ENCODE measurements at regions not wholly inside any gene's neighbourhood (a gene's known extent, or its start where the extent isn't known, plus 50 kb on each side); places are given as distances from the start of the nearest gene placed in this dataset.

DNA sequence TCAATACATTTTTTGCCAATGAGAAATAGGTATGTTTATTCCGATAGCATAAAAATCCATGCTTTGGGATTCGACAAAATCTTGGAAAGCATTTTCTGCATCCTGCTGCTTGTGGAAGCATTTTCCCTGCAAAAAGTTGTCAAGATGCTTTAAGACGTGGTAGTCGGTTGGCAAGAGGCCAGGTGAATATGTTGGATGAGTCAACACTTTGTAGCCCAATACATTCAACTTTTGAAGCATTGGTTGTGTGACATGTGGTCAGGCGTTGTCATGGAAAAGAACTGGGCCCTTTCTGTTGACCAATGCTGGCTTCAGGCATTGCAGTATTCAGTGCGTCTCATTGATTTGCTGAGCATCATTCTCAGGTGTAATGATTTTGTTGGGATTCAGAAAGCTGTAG is 764.5 kb downstream of the TRIB2 start:
- no peaks in the 10 kb centered on the region for H3K79me2 ChIP-seq (ENCODE audit: control insufficient read depth, low read length)
- H3K4me1 ChIP-seq (ENCODE audit: control insufficient read depth, low read length) = no peaks in the 10 kb centered on the region
- H3K27ac ChIP-seq (ENCODE audit: low read depth, low read length) = no peak overlapping the region
- no peak overlapping the region for H3K4me2 ChIP-seq (ENCODE audit: low read length)
- TF ChIP-seq, protein P1, sequence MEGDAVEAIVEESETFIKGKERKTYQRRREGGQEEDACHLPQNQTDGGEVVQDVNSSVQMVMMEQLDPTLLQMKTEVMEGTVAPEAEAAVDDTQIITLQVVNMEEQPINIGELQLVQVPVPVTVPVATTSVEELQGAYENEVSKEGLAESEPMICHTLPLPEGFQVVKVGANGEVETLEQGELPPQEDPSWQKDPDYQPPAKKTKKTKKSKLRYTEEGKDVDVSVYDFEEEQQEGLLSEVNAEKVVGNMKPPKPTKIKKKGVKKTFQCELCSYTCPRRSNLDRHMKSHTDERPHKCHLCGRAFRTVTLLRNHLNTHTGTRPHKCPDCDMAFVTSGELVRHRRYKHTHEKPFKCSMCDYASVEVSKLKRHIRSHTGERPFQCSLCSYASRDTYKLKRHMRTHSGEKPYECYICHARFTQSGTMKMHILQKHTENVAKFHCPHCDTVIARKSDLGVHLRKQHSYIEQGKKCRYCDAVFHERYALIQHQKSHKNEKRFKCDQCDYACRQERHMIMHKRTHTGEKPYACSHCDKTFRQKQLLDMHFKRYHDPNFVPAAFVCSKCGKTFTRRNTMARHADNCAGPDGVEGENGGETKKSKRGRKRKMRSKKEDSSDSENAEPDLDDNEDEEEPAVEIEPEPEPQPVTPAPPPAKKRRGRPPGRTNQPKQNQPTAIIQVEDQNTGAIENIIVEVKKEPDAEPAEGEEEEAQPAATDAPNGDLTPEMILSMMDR (IDR thresholded peaks at IDR 0.05; ENCODE audit: low read depth, low read length, poor library complexity, severe bottlenecking) = no peak
- TF ChIP-seq EZH2phosphoT487 (IDR thresholded peaks at IDR 0.05; ENCODE audit: borderline replicate concordance, low read length) = no peak
- no peaks in the 10 kb centered on the region for H3K36me3 ChIP-seq (ENCODE audit: control insufficient read depth, low read length)
- no peaks in the 10 kb centered on the region for H3K9me2 ChIP-seq (replicated peaks; ENCODE audit: control insufficient read depth, low read length)
- H3F3A ChIP-seq (ENCODE audit: control insufficient read depth, insufficient read depth) = no peaks in the 10 kb centered on the region
- no peaks in the 10 kb centered on the region for H4K20me1 ChIP-seq (ENCODE audit: control insufficient read depth, insufficient read depth, low read depth, low read length)
- no peaks in the 10 kb centered on the region for H3K27me3 ChIP-seq (ENCODE audit: control insufficient read depth, low read length)
- no peaks in the 10 kb centered on the region for H3K9me3 ChIP-seq (ENCODE audit: control insufficient read depth, insufficient read depth, low read length)
- no peak overlapping the region for H3K4me3 ChIP-seq (ENCODE audit: low read length)

DNA sequence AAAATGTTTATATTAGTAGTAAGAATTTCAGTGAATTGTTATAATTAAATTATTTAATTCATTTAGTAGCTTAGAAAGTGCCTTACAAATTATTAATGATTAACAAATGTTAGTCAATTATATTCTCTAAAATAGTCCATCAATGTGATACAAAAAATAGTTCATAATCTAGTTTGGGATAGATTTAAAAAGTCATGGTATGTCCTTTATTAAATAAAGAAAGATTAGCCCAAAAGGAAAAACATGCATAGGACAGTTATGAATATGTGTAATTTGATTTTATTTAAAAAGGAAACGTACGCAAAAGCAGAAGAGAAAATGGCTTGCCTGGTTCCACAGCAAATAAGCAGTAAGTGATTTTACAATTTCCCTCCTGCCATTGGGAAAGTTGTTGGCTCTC is 768.5 kb downstream of the TRIB2 start:
- no peaks in the 10 kb centered on the region for H4K20me1 ChIP-seq (ENCODE audit: control insufficient read depth, insufficient read depth, low read depth, low read length)
- H3K27me3 ChIP-seq (ENCODE audit: control insufficient read depth, low read length) = no peaks in the 10 kb centered on the region
- no peaks in the 10 kb centered on the region for H3K4me1 ChIP-seq (ENCODE audit: control insufficient read depth, low read length)
- no peak overlapping the region for H3K4me3 ChIP-seq (ENCODE audit: low read length)
- no peaks in the 10 kb centered on the region for H3K79me2 ChIP-seq (ENCODE audit: control insufficient read depth, low read length)
- H3K27ac ChIP-seq (ENCODE audit: low read depth, low read length) = no peak overlapping the region
- H3K9me3 ChIP-seq (ENCODE audit: control insufficient read depth, insufficient read depth, low read length) = no peaks in the 10 kb centered on the region
- H3F3A ChIP-seq (ENCODE audit: control insufficient read depth, insufficient read depth) = no peaks in the 10 kb centered on the region
- TF ChIP-seq, protein P1 (IDR thresholded peaks at IDR 0.05; ENCODE audit: low read depth, low read length, poor library complexity, severe bottlenecking) = no peak
- no peak for TF ChIP-seq EZH2phosphoT487 (IDR thresholded peaks at IDR 0.05; ENCODE audit: borderline replicate concordance, low read length)
- H3K9me2 ChIP-seq (replicated peaks; ENCODE audit: control insufficient read depth, low read length) = no peaks in the 10 kb centered on the region
- H3K4me2 ChIP-seq (ENCODE audit: low read length) = no peak overlapping the region
- H3K36me3 ChIP-seq (ENCODE audit: control insufficient read depth, low read length) = no peaks in the 10 kb centered on the region

DNA sequence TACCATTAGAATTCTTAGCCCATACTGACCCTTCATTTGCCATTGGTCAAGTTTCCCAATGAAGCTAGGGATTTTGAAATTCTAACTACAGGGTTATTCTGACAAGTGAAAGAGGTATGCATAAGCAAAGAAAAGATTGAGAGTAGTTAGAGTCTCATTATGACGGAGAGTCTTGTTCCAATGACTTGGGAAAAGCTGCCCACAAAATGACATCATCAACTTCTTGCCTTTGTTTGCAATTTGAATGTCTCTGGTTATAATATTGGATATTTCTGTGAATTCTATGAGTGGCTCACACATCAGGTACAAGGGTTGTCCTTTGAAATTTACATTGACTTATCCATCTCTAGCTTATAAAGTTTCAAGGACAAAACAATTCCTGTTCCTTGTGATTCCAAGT is 772.2 kb downstream of the TRIB2 start:
- no peak overlapping the region for H3K27ac ChIP-seq (ENCODE audit: low read depth, low read length)
- H3K4me2 ChIP-seq (ENCODE audit: low read length) = no peak overlapping the region
- H3K79me2 ChIP-seq (ENCODE audit: control insufficient read depth, low read length) = no peaks in the 10 kb centered on the region
- no peaks in the 10 kb centered on the region for H3F3A ChIP-seq (ENCODE audit: control insufficient read depth, insufficient read depth)
- no peaks in the 10 kb centered on the region for H3K36me3 ChIP-seq (ENCODE audit: control insufficient read depth, low read length)
- H3K9me3 ChIP-seq (ENCODE audit: control insufficient read depth, insufficient read depth, low read length) = no peaks in the 10 kb centered on the region
- no peaks in the 10 kb centered on the region for H3K27me3 ChIP-seq (ENCODE audit: control insufficient read depth, low read length)
- H3K4me1 ChIP-seq (ENCODE audit: control insufficient read depth, low read length) = no peaks in the 10 kb centered on the region
- no peak for TF ChIP-seq EZH2phosphoT487 (IDR thresholded peaks at IDR 0.05; ENCODE audit: borderline replicate concordance, low read length)
- TF ChIP-seq, protein P1 (IDR thresholded peaks at IDR 0.05; ENCODE audit: low read depth, low read length, poor library complexity, severe bottlenecking) = no peak
- no peaks in the 10 kb centered on the region for H4K20me1 ChIP-seq (ENCODE audit: control insufficient read depth, insufficient read depth, low read depth, low read length)
- H3K4me3 ChIP-seq (ENCODE audit: low read length) = no peak overlapping the region
- H3K9me2 ChIP-seq (replicated peaks; ENCODE audit: control insufficient read depth, low read length) = no peaks in the 10 kb centered on the region

DNA sequence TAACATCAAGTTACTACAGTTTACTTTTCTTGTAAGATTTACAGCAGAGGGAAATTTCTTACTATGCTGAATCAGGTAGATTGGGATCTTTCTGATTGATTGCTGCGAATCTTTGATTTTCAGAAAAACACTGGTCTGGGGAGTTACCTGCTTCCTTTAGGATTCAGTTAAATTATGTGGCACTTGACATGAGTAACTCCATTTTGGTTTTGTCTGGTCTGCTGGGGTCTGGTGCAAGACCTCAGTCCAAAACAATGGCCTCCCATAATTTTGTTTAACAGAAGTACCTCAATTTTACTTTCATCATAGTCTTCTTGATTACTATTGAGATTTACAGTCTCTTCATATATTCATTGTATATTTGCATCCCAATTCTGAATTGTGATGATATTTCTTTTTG is 775.5 kb downstream of the TRIB2 start:
- Histone ChIP-seq H3F3A (ENCODE audit: control insufficient read depth, insufficient read depth) (no peaks in the 10 kb centered on the region), H3K4me2 (ENCODE audit: low read length) (no peak overlapping the region), H4K20me1 (ENCODE audit: control insufficient read depth, insufficient read depth, low read depth, low read length) (no peaks in the 10 kb centered on the region), H3K27ac (ENCODE audit: low read depth, low read length) (no peak overlapping the region), H3K79me2 (ENCODE audit: control insufficient read depth, low read length) (no peaks in the 10 kb centered on the region), H3K36me3 (ENCODE audit: control insufficient read depth, low read length) (no peaks in the 10 kb centered on the region), H3K9me2 (replicated peaks; ENCODE audit: control insufficient read depth, low read length) (no peaks in the 10 kb centered on the region), H3K4me1 (ENCODE audit: control insufficient read depth, low read length) (no peaks in the 10 kb centered on the region), H3K27me3 (ENCODE audit: control insufficient read depth, low read length) (no peaks in the 10 kb centered on the region), H3K9me3 (ENCODE audit: control insufficient read depth, insufficient read depth, low read length) (no peaks in the 10 kb centered on the region), H3K4me3 (ENCODE audit: low read length) (no peak overlapping the region)
- no peak for TF ChIP-seq EZH2phosphoT487 (IDR thresholded peaks at IDR 0.05; ENCODE audit: borderline replicate concordance, low read length)
- TF ChIP-seq, protein P1 (IDR thresholded peaks at IDR 0.05; ENCODE audit: low read depth, low read length, poor library complexity, severe bottlenecking) = no peak

Measured in DOHH2 (cell line).